GM19240 (cell line): ENCODE measurements at regions not wholly inside any gene's neighbourhood (a gene's known extent, or its start where the extent isn't known, plus 50 kb on each side); places are given as distances from the start of the nearest gene placed in this dataset.

Experiments used
- DNase-seq: peaks from one replicate; pipeline ENCODE4 v3.0.0; 2011; ENCODE audit warnings: low spot score; ENCODE audit not compliant: insufficient read length

DNA sequence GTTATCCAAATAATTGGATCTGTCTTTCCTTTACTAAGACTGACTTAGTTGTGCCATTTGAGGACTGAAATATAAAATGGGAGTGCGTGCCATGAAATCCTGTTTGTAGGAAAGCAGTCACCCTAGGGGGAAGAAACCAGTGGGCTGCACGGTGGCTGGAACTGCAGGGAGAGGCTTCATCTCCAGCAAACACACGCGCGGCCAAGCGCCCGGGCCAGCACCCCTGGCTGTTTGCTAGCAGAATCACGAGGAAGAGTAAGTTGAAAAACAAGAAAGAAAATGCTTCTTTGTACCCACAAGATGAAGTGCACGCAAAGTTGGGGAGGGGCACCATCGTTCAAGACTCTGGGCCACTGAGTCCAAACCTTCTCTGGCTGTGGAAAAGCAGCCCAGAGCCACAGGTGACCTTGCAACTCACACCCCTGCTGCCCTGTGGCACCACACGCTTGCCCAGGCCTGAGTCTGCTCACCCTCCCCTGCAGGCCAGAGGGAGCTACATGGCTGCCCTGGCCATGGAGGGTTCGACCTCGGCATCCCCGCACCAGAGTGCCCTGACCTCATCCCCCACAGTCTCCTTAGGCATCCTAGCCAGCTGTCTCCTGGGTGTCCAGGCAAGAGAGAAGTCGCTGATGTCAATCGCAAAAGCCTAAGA is 55.2 kb downstream of the IRX2 start:
- DNase-seq = no peak

DNA sequence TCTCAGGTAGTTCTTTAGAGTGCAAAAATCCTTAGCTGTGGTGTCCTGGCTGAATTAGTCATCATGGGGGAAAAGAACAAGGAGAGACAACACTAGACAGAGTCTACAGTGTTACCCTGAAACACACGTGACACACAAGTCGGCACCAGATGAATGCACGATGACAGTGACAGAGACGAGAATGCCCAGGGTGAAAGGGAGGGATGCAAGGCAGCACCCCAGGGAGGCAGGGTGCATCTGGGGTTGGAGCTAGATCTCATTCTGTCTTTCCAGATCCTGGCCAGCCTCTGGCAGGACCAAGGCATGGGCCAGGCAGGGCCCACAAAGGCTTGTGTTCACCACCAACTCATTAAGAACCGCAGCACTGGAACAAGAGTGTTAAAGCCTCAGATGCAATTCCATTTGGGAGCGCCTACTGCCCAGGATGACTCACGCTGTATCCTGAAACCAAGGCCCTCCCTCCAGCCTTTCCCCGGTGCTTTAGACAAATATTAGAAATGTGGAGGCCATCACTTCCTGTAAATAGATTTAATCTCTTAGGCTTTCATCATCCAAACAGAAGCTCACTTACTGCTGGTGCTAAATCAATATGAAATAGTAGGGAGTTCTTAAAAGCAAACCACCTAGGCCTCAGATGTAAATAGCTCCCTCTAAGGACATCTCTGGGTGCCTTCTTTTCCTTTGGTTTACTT is 56.1 kb downstream of the IRX2 start:
- no peak for DNase-seq

DNA sequence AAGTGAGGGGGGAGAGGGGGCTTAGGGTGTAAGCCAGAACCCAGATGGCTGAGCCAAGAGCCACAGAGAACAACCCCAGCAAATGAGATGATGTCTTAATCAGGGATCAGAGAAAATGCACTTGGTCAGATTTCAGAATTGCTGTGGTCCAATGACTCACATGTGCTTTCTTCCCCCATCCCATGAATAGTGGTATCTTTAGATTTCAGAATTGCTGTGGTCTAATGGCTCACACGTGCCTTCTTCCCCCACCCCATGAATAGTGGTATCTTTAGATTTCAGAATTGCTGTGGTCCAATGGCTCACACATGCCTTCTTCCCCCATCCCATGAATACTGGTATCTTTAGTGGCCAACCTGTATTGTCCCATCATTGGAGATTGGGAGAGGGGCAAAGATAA is 59.9 kb downstream of the IRX2 start:
- no peak for DNase-seq

DNA sequence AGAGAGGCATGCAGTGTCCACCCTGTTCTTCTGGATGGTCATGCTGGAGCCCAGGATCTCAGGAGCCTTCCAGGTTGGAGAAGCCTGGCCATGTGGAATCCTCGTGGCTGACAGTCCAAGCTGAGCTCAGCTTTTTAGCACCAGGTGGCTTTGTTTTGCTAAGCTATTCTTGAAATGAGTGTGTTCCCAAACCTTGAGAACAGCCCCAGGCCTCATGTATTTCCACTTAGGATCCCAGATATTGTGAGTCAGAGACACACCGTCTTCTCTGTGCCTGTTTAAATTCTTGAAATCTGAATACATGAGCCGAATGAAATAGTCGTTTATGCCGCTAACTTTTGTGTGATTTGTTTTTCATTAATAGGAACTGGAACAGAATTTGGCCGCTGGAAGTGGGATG is 61.2 kb downstream of the IRX2 start:
- DNase-seq = no peak

DNA sequence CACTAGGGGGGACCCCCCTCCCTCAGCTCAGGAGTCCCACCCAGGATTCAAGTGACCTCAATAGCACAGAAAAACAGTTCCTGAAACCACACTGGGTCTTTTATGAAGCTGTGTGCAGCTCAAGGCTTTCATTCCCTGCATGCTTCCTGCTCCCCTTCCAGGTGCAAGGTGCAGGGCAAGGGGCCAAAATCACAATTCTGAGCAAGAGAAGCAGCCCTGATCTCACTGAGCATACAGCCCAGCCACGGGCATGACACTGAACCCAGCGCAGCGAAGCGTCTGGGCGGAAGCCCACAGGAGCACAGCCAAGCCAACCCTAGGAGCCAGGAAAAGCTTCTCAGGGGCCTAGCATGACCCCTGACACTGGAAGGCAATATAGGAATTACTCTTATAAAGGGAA is 62.9 kb downstream of the IRX2 start:
- no peak for DNase-seq

DNA sequence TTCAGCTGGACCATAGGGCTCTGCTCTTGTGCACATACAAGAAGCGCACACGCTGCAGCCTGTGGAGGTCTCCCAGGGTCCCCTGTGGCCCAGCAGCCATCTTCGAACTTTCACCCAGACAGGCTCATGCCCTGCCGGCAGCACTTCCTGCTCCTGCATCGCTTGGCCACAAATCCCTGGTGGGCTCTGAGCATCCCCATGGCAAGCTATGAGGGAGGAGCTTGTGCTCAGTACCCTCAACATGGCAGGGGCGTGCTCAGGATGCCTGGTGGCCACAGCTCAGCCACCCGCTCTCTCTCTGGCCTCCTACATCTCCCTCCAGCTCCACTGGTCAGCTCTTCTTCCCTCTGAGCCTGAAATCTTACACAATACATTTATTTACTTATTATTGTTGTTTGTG is 63.7 kb downstream of the IRX2 start:
- DNase-seq = no peak

DNA sequence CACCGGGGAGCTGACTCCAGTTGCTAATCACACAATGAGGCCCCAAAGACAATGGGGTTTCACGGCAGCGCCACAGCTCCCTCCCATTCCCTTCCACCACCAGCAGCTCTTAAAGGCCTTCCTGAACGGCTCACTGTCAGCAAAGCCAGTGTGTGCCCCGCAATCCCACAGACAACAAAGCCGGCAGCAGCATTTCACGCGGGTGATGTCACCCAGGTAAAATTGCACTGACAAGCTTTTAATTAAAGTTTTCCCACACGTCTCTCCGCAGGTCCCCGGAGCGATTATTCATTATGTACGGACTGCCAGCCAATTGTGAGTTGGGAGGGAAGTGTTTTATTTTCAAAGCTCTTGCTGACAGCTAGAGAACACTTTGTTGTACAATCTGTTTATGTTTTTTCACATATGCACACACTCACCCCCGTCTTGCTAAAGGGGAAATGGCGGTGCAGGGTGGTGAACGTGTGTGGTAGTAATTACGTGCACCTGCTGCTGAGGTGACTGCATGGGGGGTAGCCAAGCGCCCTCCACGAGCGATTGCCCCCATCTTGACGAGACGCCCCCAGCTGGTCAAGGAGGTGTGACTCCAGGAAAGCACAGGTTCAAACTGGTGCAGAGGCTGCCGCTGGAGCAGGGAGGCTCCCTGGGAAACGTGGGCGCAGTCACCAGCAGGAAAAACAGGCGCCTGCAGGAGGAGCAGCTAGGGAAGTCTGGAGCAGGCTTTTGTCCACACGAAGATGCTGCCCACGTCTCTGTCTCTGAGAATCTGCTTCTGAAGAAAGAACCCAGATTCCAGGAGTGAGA is 65.0 kb downstream of the IRX2 start:
- no peak for DNase-seq

DNA sequence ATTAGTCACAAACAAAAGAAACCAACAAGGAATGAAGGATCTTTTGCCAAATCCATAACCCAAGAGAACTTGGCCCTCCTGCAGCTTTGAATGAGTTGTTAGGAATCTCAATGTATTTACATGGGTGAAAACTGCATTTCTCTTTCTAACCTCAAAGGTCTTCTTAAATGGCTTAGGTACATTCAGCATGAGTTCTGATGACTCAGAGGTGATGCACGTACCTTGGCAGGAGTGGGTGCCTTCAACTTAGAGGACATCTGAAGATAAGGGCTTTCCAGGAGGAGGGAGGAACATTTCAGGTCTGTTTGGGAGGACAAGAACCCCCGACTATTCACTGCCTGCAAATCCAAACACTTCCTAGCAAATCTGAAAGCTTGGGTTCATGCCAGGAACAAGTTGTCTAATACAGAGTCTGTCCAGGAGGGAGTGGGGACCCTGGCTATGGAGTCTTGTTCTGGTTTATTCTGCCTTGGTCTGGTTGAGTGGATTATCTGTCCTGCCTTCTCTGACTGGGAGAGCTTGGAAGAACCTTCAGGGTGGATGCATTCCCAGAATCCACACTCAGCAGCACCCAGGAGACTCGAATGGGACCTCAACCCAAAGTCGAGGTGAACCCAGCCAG is 65.7 kb downstream of the IRX2 start:
- no peak for DNase-seq

DNA sequence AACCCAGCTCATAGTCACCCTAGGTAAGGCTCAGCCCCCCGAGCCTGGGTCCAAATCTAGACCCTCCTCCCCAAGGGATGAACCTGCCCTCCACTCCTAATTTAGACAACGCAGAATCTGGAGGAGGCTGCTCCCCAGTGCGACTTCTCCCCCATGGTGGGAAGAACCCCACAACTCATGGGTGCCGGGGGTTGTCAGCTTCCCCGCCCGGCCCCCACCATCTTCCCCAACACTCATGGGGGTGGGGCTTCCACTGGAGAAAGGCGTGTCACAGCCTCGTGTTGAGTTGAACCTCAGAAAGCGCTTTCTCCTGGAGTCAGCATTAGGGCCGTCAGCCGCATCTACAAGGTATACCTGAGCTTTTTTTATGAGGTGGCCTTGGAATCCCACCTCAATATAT is 66.9 kb downstream of the IRX2 start:
- DNase-seq = no peak

DNA sequence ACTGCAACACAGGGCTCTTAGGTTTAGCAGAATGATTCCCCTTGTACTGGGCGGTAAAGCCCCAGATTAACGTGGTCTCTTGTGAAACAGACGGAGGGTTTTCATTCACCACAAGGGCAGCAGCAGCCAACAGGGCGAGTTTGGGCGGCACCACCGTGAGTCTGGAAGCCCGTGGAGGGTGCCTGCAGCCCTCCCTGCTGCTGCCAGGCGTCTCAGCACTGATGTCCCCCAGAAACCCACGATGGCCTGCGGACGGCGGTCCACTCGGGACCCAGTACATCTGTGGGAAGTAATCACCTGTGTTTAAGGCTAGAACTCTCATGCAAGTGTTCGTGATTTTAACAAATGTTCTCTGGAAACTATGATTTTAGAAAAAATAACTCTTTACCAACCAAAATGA is 67.8 kb downstream of the IRX2 start:
- DNase-seq = no peak

DNA sequence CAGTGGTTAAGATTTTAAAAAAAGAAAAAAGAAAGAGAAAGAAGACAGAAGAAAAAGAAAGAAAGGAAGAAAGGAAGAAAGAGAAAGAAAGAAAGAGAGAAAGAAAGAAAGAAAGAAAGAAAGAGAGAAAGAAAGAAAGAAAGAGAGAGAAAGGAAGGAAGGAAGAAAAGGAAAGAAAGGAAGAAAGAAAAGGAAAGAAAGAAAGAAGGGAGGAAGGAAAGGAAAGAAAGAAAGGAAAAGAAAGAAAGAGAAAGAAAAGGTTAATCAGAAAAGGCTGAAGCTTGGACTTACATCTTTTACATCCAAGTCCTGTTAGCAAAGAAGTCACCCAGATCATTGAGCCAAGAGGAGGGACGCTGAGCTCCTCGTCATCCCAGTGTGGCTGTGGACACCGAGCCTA is 70.0 kb downstream of the IRX2 start:
- DNase-seq = no peak

DNA sequence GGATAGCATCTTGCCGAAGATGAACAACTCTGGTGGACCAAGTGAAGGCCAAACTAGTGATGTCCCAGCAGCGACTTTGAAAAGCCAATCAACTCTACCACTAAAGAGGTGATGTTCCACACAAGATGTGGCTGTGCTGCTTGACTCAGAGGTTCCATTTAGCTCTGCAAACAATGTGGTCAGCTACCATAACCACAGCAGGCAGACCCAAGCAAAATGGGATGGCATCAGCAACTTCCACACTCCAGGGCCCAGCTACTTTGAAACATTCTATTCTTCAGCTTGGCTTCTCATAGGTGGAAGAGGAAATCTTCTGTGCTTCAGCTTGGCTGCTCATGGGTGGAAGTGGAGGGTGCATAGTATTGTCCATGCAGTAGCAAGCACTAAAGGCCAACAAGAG is 70.5 kb downstream of the IRX2 start:
- no peak for DNase-seq

DNA sequence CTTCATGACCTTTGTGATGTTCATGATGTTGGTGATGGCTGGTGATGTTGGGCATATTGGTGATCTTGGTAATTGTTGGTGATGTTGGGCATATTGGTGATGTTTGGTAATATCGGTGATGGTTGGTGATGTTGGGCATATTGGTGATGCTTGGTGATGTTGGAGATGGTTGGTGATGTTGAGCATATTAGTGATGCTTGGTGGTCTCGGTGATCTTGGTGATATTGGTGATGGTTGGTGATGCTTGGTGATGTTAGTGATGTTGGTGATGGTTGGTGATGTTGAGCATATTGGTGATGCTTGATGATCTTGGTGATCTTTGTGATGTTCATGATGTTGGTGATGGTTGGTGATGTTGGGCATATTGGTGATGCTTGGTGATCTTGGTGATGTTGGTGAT is 73.8 kb downstream of the IRX2 start:
- no peak for DNase-seq

DNA sequence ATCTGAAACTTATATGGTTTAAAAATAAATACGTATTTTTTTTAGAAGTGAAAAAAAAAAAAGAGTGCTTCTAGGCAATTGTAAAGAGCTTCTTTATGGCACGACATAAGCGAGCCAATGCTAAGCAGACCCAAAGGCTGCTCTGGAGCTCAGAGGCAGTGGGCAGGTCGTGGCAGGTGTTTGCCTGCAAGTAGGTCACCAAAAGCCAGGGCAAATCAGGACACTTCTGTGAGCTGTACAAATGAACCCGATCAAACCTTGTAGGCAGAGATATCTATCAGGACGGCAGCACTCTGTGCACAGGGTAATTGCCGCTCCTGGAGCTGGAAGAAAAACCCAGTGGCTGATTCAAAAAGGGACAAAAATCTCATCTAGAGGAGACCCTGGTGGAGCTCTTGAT is 75.9 kb downstream of the IRX2 start:
- DNase-seq = no peak

DNA sequence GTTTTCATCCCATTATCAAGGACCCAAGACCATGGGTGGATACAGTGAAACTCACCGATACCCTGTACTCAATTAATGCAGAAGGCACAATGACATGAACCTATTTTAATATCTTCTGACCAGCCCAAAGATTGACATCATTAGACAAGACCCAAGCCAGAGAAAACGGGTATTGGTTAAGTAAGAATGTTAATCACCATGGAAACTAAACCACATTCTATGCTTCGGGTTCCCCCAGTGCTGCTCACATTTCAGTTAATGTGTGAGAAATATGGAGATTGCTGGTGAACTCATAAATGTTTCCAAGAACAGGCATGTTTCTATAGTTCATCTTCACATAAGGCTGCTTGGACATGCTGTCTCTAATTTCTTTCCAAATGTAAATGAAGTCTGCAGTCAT is 77.0 kb downstream of the IRX2 start:
- no peak for DNase-seq

DNA sequence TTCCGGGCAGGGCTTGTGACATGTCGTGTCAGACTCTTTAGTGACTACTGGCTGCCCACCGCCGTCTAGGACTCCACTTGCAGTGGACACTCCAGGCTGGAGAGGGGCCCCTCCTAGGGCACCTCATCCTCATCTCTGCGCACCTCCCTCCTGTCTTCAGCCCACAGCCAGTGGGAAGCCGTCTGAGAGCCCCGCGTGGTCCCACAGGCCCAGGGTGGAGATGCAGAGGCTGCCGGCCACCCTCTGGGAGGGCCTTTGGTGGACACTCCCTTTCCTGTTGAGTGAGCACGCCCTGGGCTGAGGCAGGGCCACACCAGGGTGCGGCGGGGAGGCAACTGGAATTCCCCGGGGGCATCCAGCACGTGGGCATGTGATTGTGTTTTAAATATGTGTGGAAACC is 80.5 kb downstream of the IRX2 start:
- no peak for DNase-seq

DNA sequence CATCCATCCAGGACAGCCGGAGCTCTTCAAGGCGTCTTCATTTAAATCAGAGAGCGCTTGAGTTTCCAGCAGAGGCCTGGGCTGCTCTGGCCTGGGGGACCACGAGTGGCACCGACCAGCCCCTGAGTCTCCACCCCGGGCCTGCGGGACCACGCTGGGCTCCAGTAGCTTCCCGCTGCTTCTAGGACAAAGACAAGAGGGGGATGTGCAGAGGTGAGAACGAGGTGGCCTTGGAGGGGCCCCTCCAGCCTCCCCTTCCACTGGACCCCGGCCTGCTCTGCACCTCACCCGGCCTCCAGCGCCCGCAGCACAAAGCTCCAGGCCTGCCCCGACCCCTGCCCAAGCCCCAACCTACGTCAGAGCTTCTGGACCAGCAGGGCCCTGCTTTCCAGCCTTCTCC is 81.6 kb downstream of the IRX2 start:
- DNase-seq = no peak

DNA sequence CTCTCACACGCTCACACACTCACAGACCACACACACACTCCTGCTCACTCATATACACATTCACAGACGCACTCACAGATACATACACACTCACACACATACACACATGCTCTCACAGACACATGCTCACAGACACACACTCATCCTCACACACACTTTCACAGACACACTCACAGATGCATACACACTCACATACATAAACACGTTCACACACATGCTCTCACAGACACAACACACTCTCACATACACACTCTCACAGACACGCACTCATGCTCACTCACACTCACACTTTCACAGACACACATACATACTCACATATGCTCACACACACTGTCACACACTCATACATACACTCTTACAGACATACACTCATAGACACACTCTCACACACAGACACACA is 82.2 kb downstream of the IRX2 start:
- no peak for DNase-seq

DNA sequence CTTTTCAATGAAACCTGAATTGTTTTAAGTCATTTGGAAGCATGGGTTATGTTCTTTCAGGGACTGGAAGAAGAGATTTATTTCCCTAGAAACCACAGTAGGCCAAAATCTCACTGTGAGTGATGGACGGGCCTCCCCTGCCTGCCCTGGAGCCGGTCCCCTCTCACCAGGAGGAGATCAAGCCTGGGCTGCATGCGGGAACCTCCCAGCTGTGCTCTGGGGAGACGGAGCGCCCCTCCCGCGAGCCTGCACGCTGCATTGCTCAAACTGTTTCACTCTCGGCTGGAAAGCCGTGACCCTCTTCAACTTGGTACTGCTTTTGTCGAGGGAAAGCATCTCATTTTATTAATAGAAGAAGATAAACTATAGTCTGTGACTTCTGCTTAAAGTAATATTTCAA is 85.4 kb downstream of the IRX2 start:
- no peak for DNase-seq

DNA sequence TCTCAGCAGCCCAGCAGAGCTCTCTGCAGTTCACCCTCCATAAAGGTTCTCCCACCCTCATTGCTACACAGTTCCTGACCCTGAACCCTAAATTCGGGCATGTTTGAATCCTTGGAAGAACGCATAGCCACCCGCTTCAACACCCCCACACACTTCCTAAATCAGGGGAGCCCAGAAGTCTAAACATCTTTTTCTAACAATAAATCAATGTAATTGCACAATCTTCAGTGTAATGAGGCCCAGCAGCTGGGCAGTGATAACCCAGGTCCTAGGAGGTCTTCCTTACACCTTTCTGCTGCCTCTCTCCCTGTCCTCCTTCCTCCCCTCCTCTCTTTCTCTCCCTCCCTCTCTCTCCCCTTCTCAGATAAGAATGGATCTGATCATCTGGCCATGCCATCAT is 88.0 kb downstream of the IRX2 start:
- no peak for DNase-seq

DNA sequence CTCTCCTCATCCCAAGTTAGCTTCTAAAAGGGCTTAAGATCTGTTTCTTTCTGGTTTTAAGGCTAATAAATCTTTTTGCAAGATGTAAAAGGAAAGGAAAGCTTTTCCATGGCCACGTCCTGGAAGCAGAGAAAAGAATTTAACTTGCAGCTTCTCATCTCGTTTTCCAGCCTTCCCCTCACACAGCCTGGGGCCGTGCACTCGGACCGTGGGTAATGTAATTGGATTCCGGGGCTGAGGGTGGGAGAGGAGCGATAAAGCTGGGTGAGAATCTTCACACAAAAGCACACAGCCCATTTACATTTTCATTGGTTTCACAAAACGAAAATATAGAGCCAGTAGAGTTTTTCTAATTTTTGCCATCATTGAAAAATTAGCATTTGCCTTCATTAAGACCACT is 91.2 kb downstream of the IRX2 start:
- no peak for DNase-seq

DNA sequence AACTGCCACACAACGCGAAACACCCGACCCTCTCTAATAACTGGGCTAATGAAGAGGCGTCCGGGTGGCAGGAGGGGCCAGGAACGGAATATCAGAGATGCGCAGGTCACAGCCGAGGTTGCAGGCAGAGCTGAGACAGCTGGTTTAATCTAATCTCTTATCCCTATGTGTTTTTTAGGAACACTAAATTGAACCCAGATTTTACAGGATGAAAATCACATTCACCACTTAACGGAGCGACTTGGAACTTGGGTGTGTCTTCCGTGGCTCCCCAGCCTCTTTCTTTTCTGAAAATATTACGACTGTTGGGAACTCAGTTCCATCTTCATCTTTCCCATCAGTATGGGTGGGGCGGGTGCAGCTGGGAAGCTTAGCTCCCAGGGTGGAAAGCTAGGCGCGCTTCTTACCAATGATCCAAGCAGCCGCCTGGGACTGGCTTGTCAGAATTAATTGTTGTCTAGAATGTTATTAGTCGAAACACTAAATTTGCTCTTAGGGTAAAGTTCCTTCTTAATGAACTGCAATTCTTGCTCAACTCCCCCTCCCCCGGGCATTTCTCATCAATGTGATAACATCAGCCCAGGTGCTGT is 92.5 kb downstream of the IRX2 start:
- DNase-seq = no peak
